ENCODE measurements at regions not wholly inside any gene's neighbourhood (a gene's known extent, or its start where the extent isn't known, plus 50 kb on each side); places are given as distances from the start of the nearest gene placed in this dataset.
A peak's percentile ranks its signal among the peaks of the same experiment; 100 is the strongest.

DNA sequence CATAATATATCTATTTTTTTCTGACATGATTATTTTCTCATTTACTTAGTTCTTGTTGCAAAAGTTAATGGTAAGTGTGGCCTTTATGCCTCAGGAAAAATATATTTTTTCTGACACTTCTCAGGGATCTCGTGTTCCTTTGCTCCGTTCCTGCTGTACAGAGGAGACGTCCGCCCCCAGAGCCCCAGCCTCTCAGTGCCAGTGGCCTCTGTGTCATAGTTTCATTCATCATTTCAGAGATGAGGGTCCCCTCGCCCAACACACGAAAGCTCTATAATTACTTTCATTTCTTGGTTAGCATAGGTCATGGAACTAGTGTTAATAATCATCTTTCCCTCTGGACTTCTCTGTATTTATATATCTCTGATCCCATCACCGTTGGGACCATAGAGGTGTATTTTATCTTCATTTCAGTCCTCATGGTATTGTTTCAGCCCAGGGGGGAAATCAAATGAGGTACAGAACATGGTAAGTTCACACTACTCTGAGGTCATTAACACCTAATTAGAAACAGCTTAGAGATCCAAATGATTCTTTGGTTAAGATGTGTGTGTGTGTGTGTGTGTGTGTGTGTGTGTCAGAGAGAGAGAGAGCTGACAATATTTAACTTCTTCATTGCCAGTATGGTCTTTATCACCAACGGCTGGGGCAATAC is 631.1 kb upstream of the TENM3 start:
- no peak for DNase-seq (ENCODE audit: low read depth)
- H3K4me3 ChIP-seq (ENCODE audit: low read depth, low read length), result no peak overlapping the region
- no peak for TF ChIP-seq CTCF (IDR thresholded peaks at IDR 0.05; ENCODE audit: insufficient read depth, low read length)

DNA sequence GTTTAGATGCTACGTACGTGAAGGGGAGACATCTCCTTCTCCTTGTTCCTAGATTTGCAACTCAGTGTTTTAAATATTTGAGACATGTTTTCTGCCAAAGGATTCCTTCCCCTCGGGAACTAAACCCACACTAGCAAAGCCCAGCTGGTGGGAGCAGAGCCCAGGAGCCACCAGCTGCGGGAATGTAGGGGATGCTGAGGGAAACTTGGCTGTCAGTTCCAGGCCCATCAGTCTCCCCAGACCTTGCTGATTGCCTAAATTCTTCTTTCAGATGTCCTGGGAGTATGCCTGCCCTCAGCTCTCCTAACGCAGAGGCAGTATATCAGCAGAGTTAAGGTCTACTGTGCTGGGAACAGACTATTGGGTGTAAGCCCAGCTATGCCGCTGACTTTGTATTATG is 630.0 kb upstream of the TENM3 start:
- no peak for DNase-seq (ENCODE audit: low read depth)
- H3K4me3 ChIP-seq (ENCODE audit: low read depth, low read length), result no peak overlapping the region
- TF ChIP-seq CTCF (IDR thresholded peaks at IDR 0.05; ENCODE audit: insufficient read depth, low read length), result no peak

DNA sequence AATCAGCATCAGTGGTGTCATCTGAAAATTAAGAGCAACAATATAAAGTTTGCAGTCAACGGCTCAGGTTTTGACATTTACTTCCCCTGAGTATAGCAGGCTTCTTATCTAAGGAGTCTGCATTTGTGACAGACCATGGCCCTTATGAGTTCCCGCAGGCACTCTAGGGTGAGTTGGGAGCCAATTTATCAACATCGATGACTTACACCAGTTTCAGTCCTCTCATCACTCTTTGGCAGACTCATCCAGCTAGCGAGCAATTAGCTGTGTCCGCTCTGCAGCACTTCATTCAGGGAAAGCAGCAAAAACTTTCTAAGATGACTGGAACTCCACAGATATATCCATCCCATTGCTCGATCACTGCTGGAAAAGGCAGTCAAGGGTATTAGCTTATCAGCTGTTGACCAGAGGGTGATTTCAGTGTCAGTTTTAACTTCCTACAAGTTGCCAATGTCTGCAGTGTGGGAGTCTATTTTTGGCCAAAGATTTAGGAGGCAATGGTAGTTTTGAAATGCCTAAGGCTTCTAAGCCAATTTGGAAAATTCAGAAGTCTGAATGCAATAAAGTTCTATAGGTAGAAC is 625.1 kb upstream of the TENM3 start:
- no peak overlapping the region for H3K4me3 ChIP-seq (ENCODE audit: low read depth, low read length)
- TF ChIP-seq CTCF (IDR thresholded peaks at IDR 0.05; ENCODE audit: insufficient read depth, low read length), result no peak
- DNase-seq (ENCODE audit: low read depth), result no peak

- H3K4me3 ChIP-seq (ENCODE audit: low read depth, low read length), result no peak overlapping the region
- DNase-seq (ENCODE audit: low read depth), result no peak
- TF ChIP-seq CTCF (IDR thresholded peaks at IDR 0.05; ENCODE audit: insufficient read depth, low read length), result no peak
Observed at GRCh38 chr4:181618896-181619295, 624.3 kb upstream of the TENM3 start.

GRCh38 chr4:181619651-181620050 is 623.6 kb upstream of the TENM3 start:
- no peak for TF ChIP-seq CTCF (IDR thresholded peaks at IDR 0.05; ENCODE audit: insufficient read depth, low read length)
- DNase-seq (ENCODE audit: low read depth), result no peak
- no peak overlapping the region for H3K4me3 ChIP-seq (ENCODE audit: low read depth, low read length)

DNA sequence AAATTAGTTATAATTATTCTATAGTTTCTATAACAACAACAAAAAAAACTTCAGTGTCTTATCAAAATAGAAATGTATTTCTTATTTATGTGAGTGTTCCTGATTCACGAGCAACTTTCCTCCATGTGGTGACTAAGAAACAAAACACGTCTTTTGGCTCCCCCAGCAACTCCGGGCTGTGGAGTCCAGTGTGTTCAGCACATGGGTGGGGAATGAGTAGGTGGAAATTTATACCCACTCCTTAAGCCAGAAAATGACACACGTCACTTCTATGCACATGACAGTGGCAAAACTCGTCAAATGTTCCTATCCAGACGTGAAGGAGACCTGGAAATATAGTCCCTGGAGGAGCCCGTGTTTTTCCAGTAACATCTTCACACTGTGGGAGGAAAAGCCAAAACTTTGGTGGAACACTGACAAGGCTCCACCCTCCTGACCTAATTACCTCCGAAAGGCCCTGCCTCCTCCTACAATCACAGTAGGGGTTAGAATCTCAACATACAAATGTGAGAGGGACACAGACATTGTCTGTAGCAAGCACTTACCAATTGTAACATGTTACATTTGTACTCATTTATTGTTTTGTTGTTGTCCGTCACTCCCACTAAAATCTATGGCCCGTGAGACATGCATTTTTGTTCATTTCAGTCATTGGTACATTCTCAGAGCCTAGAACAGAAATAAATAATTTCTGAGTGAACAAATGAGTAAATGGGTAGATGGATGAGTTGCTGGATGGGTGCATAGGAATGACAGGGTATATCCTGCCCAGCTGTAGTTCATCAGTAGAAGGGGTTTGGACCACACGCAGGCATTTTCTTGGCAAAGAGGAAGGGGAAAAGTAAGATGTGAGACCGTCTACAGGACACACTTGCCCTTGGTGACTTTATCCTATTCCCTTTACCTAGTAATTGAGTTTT is 605.8 kb upstream of the TENM3 start:
- DNase-seq (ENCODE audit: low read depth), result peak; percentile 27
- TF ChIP-seq CTCF (IDR thresholded peaks at IDR 0.05; ENCODE audit: insufficient read depth, low read length), result no peak
- no peak overlapping the region for H3K4me3 ChIP-seq (ENCODE audit: low read depth, low read length)
